Natural killer cell (primary cell): ENCODE measurements at regions not wholly inside any gene's neighbourhood (a gene's known extent, or its start where the extent isn't known, plus 50 kb on each side); places are given as distances from the start of the nearest gene placed in this dataset.
"Not testable (repeated sequence)": the region's sequence is repeated elsewhere in the genome, so short reads cannot be mapped to it uniquely, and the experiment has no call there.

Experiments used
- ATAC-seq, 3 donors: fragments of 150-1000 bp in 2 of 3; fragments of 200-7000 bp in 1 of 3; cut with Tn5 transposase; 1 replicate in 1 of 3; 2 replicates in 2 of 3; pipeline ENCODE4 v1.10.0; 2021; ENCODE audit warnings: mild to moderate bottlenecking in 2 of 3, moderate library complexity in 2 of 3
- DNase-seq, 2 donors: peaks; one replicate each; pipeline versions ENCODE4 v3.0.0 to v3.0.0-alpha.2; 2013 to 2021; ENCODE audit warnings: mixed read lengths in 1 of 2
- H3K27ac ChIP-seq: one replicate; pipeline ENCODE4 v1.5.1; 2013; ENCODE audit warnings: mild to moderate bottlenecking, low read length
- H3K27me3 ChIP-seq: one replicate; pipeline ENCODE4 v1.6.1; 2013; ENCODE audit warnings: low read length; ENCODE audit not compliant: control insufficient read depth, insufficient read depth
- H3K36me3 ChIP-seq: one replicate; pipeline ENCODE4 v1.6.1; 2013; ENCODE audit warnings: low read length; ENCODE audit not compliant: control insufficient read depth, insufficient read depth
- H3K4me1 ChIP-seq: one replicate; pipeline ENCODE4 v1.6.1; 2013; ENCODE audit warnings: low read length; ENCODE audit not compliant: control insufficient read depth, insufficient read depth
- H3K4me3 ChIP-seq: one replicate; pipeline ENCODE4 v1.5.1; 2013; ENCODE audit warnings: low read length
- H3K9me3 ChIP-seq: one replicate; pipeline ENCODE4 v1.6.1; 2013; ENCODE audit warnings: low read length; ENCODE audit not compliant: control insufficient read depth, insufficient read depth
- H3K27ac Mint-ChIP-seq, 2 donors: one replicate each; pipeline ENCODE4 v1.8.0; 2022; ENCODE audit warnings: mild to moderate bottlenecking in 2 of 2, mixed read lengths in 2 of 2, moderate library complexity in 1 of 2
- H3K27me3 Mint-ChIP-seq, 2 donors: one replicate each; pipeline ENCODE4 v1.8.0; 2022; ENCODE audit warnings: low read depth in 2 of 2, mixed read lengths in 2 of 2
- H3K36me3 Mint-ChIP-seq: one replicate; pipeline ENCODE4 v1.8.0; 2022; ENCODE audit warnings: mixed read lengths
- H3K4me1 Mint-ChIP-seq, 2 donors: one replicate each; pipeline ENCODE4 v1.8.0; 2022; ENCODE audit warnings: mixed read lengths in 2 of 2
- H3K4me3 Mint-ChIP-seq: one replicate; pipeline ENCODE4 v1.8.0; 2022; ENCODE audit warnings: mild to moderate bottlenecking, moderate library complexity, mixed read lengths
- H3K9me3 Mint-ChIP-seq, 2 donors: one replicate each; pipeline ENCODE4 v1.8.0; 2022; ENCODE audit warnings: mixed read lengths in 2 of 2
- WGBS: methylation state at CpG from one replicate; pipeline ENCODE4 v1.1.7; 2013; ENCODE audit warnings: missing lambda C conversion rate; ENCODE audit not compliant: insufficient coverage; 5-methylcytosine and 5-hydroxymethylcytosine counted together
- intact Hi-C: fragments of 100-400 bp; cut with micrococcal nuclease; formaldehyde crosslinking; loops from one replicate; pipeline ENCODE4 v1.14.2; 2022
- TF ChIP-seq, protein P1 (sequence below): fragments of 200-600 bp; IDR thresholded peaks from one replicate; pipeline ENCODE4 v1.8.0; 2022; ENCODE audit warnings: antibody characterized with exemption

DNA sequence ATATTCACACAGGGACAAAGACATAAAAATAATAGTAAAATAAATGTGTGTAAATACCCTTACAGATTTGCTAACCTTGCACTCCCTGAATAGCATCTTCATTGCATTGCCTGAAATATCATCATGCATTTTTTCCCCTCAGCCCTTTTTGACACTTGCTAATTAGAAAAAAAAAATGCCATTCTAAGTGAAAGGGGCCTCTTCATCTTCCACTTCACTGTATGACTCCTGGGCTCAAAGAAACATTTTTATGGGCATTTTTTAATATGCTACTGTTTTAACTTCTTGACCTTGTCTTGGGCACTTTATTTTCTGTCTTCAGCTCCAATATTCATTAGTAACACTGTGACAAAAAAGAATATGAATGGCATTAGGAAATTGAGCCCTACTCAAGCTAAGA lies 1424.4 kb downstream of the CDH8 start:
- no peaks in the 10 kb centered on the region for H3K27me3 ChIP-seq
- no peaks in the 10 kb centered on the region for H3K36me3 Mint-ChIP-seq
- H3K36me3 ChIP-seq: no peaks in the 10 kb centered on the region
- TF ChIP-seq, protein P1, sequence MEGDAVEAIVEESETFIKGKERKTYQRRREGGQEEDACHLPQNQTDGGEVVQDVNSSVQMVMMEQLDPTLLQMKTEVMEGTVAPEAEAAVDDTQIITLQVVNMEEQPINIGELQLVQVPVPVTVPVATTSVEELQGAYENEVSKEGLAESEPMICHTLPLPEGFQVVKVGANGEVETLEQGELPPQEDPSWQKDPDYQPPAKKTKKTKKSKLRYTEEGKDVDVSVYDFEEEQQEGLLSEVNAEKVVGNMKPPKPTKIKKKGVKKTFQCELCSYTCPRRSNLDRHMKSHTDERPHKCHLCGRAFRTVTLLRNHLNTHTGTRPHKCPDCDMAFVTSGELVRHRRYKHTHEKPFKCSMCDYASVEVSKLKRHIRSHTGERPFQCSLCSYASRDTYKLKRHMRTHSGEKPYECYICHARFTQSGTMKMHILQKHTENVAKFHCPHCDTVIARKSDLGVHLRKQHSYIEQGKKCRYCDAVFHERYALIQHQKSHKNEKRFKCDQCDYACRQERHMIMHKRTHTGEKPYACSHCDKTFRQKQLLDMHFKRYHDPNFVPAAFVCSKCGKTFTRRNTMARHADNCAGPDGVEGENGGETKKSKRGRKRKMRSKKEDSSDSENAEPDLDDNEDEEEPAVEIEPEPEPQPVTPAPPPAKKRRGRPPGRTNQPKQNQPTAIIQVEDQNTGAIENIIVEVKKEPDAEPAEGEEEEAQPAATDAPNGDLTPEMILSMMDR: no peak
- ATAC-seq (no peak), DNase-seq (no peak)
- no peak overlapping the region for H3K27ac ChIP-seq
- no peak overlapping the region for H3K4me3 ChIP-seq
- no peaks in the 10 kb centered on the region for H3K4me1 Mint-ChIP-seq
- H3K4me1 ChIP-seq: no peaks in the 10 kb centered on the region
- intact Hi-C loops: no loop called here
- no peaks in the 10 kb centered on the region for H3K9me3 ChIP-seq
- H3K27me3 Mint-ChIP-seq: no peaks in the 10 kb centered on the region
- peaks cover 6 to 9% of the 10 kb centered on the region in 2 donors for H3K9me3 Mint-ChIP-seq
- no peak overlapping the region for H3K4me3 Mint-ChIP-seq
- no peak overlapping the region for H3K27ac Mint-ChIP-seq

DNA sequence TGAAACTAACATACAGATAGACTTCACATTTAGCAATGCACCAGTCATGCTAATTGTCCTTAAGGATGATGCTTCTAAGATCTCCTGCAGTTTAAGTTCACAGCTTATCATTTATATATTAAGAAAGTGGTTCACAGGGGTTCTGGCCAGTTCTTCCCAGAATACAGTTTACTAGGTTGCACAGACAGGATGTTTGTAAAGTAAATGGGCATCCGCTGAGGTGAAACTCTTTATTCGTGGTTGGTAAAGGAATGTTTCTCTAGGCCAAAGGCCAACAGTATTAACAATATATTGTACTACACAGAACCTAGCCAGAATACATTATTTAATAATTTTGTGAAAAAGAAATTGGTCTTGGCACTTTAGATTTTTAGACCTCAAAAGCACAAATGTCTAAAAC lies 1427.3 kb downstream of the CDH8 start:
- TF ChIP-seq, protein P1: no peak
- no peaks in the 10 kb centered on the region for H3K36me3 ChIP-seq
- H3K27me3 Mint-ChIP-seq: no peaks in the 10 kb centered on the region
- WGBS: 100% methylated on average over 1 of the region's 2 CpGs
- intact Hi-C loops: no loop called here
- no peaks in the 10 kb centered on the region for H3K4me1 Mint-ChIP-seq
- H3K4me3 ChIP-seq: no peak overlapping the region
- H3K9me3 ChIP-seq: no peaks in the 10 kb centered on the region
- H3K27ac Mint-ChIP-seq: no peak overlapping the region
- H3K27ac ChIP-seq: no peak overlapping the region
- no peaks in the 10 kb centered on the region for H3K27me3 ChIP-seq
- DNase-seq (no peak), ATAC-seq (no peak)
- H3K36me3 Mint-ChIP-seq: no peaks in the 10 kb centered on the region
- H3K4me3 Mint-ChIP-seq: no peak overlapping the region
- no peaks in the 10 kb centered on the region for H3K4me1 ChIP-seq
- H3K9me3 Mint-ChIP-seq: peaks cover 8 to 9% of the 10 kb centered on the region in 2 donors

DNA sequence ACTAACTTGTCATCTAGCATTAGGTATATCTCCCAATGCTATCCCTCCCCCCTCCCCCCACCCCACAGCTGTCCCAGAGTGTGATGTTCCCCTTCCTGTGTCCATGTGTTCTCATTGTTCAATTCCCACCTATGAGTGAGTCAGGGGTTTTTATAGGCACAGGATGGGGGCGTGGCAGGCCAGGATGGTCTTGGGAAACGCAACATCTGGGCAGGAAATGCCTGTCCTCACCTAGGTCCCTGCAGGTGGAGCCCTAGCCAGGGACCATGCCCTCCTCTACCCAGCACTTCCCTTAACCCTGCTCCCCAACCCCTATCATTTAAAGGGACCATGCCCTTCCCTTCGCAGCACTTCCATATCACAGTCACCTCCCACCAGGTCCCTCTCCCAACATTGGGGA lies 1430.6 kb downstream of the CDH8 start:
- H3K4me1 ChIP-seq, H3K27ac ChIP-seq, H3K4me3 Mint-ChIP-seq, H3K4me3 ChIP-seq, H3K4me1 Mint-ChIP-seq, H3K27me3 ChIP-seq, DNase-seq, H3K27me3 Mint-ChIP-seq, H3K9me3 ChIP-seq, intact Hi-C loops, H3K27ac Mint-ChIP-seq, H3K36me3 ChIP-seq, H3K36me3 Mint-ChIP-seq, ATAC-seq: not testable (repeated sequence)
- peaks cover 9 to 14% of the 10 kb centered on the region in 2 donors for H3K9me3 Mint-ChIP-seq
- WGBS: 83% methylated on average over 3 of the region's 3 CpGs

DNA sequence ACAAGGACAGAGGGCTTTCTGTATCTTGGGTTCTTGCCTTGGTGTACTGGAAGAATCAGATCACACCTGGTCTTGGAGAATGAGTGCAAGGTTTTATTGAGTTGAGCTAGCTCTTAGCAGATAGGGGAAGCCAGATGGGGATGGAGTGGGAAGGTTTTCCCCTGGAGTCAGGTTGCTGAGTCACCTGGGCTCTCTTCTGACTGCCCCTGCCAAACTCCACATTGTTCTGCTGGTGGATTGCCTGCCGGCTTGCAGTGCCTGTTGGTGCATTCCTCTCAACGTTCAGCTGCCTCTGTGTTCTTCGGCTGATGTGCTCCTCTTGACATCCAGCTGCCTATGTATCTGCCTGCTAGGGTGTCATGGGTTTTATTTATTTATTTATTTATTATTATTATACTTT lies 1431.1 kb downstream of the CDH8 start:
- Histone ChIP-seq H3K4me3 (no peak overlapping the region), H3K4me1 (no peaks in the 10 kb centered on the region), H3K36me3 (no peaks in the 10 kb centered on the region), H3K9me3 (no peaks in the 10 kb centered on the region), H3K27me3 (no peaks in the 10 kb centered on the region), H3K27ac (no peak overlapping the region)
- WGBS: 91% methylated on average over 3 of the region's 3 CpGs
- ATAC-seq (no peak), DNase-seq (no peak)
- H3K4me1 Mint-ChIP-seq: no peaks in the 10 kb centered on the region
- H3K4me3 Mint-ChIP-seq: no peak overlapping the region
- intact Hi-C loops: no loop called here
- peaks cover 9 to 14% of the 10 kb centered on the region in 2 donors for H3K9me3 Mint-ChIP-seq
- no peaks in the 10 kb centered on the region for H3K36me3 Mint-ChIP-seq
- H3K27me3 Mint-ChIP-seq: no peaks in the 10 kb centered on the region
- TF ChIP-seq, protein P1: no peak
- no peak overlapping the region for H3K27ac Mint-ChIP-seq
